Activated T-cell treated with anti-CD3 and anti-CD28 coated beads, Interleukin-2, amount 50 U/mL, for 4 hours (primary cell): ENCODE measurements at regions not wholly inside any gene's neighbourhood (a gene's known extent, or its start where the extent isn't known, plus 50 kb on each side); places are given as distances from the start of the nearest gene placed in this dataset.
"Not testable (repeated sequence)": the region's sequence is repeated elsewhere in the genome, so short reads cannot be mapped to it uniquely, and the experiment has no call there.

Experiments used
- ATAC-seq, 2 donors: fragments of 200-7000 bp; cut with Tn5 transposase; one replicate each; pipeline ENCODE4 v1.10.0; 2021
- DNase-seq: peaks from one replicate; pipeline ENCODE4 v3.0.0-alpha.2; 2020
- H3K27me3 Mint-ChIP-seq: one replicate; pipeline ENCODE4 v1.8.0; 2021; ENCODE audit warnings: low read depth, mixed read lengths
- H3K36me3 Mint-ChIP-seq: one replicate; pipeline ENCODE4 v1.8.0; 2022; ENCODE audit warnings: mixed read lengths; ENCODE audit not compliant: insufficient read depth
- H3K4me1 Mint-ChIP-seq: one replicate; pipeline ENCODE4 v1.8.0; 2021; ENCODE audit warnings: low read depth, mixed read lengths
- H3K4me3 Mint-ChIP-seq: one replicate; pipeline ENCODE4 v1.8.0; 2021; ENCODE audit warnings: mild to moderate bottlenecking, moderate library complexity, mixed read lengths
- H3K9me3 Mint-ChIP-seq: one replicate; pipeline ENCODE4 v1.8.0; 2021; ENCODE audit warnings: mixed read lengths

GRCh38 chr6:81608776-81609175 lies 143.7 kb downstream of the TENT5A start:
- Mint-ChIP-seq H3K36me3 (no peaks in the 10 kb centered on the region), H3K4me3 (no peak overlapping the region), H3K27me3 (no peaks in the 10 kb centered on the region), H3K9me3 (no peaks in the 10 kb centered on the region), H3K4me1 (no peaks in the 10 kb centered on the region)
- no peak for DNase-seq
- ATAC-seq, result no peak

- no peaks in the 10 kb centered on the region for H3K27me3 Mint-ChIP-seq
- no peak for ATAC-seq
- H3K36me3 Mint-ChIP-seq, result no peaks in the 10 kb centered on the region
- no peak overlapping the region for H3K4me3 Mint-ChIP-seq
- DNase-seq, result no peak
- H3K4me1 Mint-ChIP-seq, result no peaks in the 10 kb centered on the region
- H3K9me3 Mint-ChIP-seq, result peaks cover 3% of the 10 kb centered on the region
Measured at GRCh38 chr6:81606965-81607381, 145.5 kb downstream of the TENT5A start.

- Mint-ChIP-seq H3K9me3 (peaks cover 3% of the 10 kb centered on the region), H3K36me3 (no peaks in the 10 kb centered on the region), H3K27me3 (no peaks in the 10 kb centered on the region), H3K4me1 (no peaks in the 10 kb centered on the region), H3K4me3 (no peak overlapping the region)
- DNase-seq, result no peak
- ATAC-seq, result no peak
Measured at GRCh38 chr6:81605526-81605925, 147.0 kb downstream of the TENT5A start.

GRCh38 chr6:81601918-81602317 lies 150.6 kb downstream of the TENT5A start:
- Mint-ChIP-seq H3K4me1 (no peaks in the 10 kb centered on the region), H3K27me3 (no peaks in the 10 kb centered on the region), H3K4me3 (no peak overlapping the region), H3K36me3 (no peaks in the 10 kb centered on the region), H3K9me3 (peaks cover 3% of the 10 kb centered on the region)
- DNase-seq, result no peak
- ATAC-seq, result no peak

- not testable (repeated sequence) for DNase-seq, H3K4me3 Mint-ChIP-seq, H3K36me3 Mint-ChIP-seq, H3K27me3 Mint-ChIP-seq, H3K4me1 Mint-ChIP-seq, H3K9me3 Mint-ChIP-seq, ATAC-seq
Measured at GRCh38 chr6:81600488-81600887, 152.0 kb downstream of the TENT5A start.

- Mint-ChIP-seq H3K4me1 (no peaks in the 10 kb centered on the region), H3K9me3 (no peaks in the 10 kb centered on the region), H3K27me3 (no peaks in the 10 kb centered on the region), H3K4me3 (no peak overlapping the region), H3K36me3 (no peaks in the 10 kb centered on the region)
- ATAC-seq (no peak), DNase-seq (no peak)
Measured at GRCh38 chr6:81594501-81594900, 158.0 kb downstream of the TENT5A start.

GRCh38 chr6:81590314-81590691 lies 162.2 kb downstream of the TENT5A start:
- Mint-ChIP-seq H3K27me3 (no peaks in the 10 kb centered on the region), H3K4me3 (no peak overlapping the region), H3K36me3 (no peaks in the 10 kb centered on the region), H3K9me3 (no peaks in the 10 kb centered on the region), H3K4me1 (no peaks in the 10 kb centered on the region)
- no peak for ATAC-seq
- DNase-seq, result no peak

- DNase-seq (no peak), ATAC-seq (no peak)
- peaks cover 2% of the 10 kb centered on the region for H3K9me3 Mint-ChIP-seq
- no peak overlapping the region for H3K4me3 Mint-ChIP-seq
- H3K27me3 Mint-ChIP-seq, result no peaks in the 10 kb centered on the region
- H3K36me3 Mint-ChIP-seq, result no peaks in the 10 kb centered on the region
- H3K4me1 Mint-ChIP-seq, result no peaks in the 10 kb centered on the region
Measured at GRCh38 chr6:81589465-81590313, 162.8 kb downstream of the TENT5A start.

- ATAC-seq, H3K36me3 Mint-ChIP-seq, H3K4me3 Mint-ChIP-seq, H3K27me3 Mint-ChIP-seq, H3K4me1 Mint-ChIP-seq, DNase-seq: not testable (repeated sequence)
- peaks cover 11% of the 10 kb centered on the region for H3K9me3 Mint-ChIP-seq
Measured at GRCh38 chr6:81585686-81586085, 166.8 kb downstream of the TENT5A start.

GRCh38 chr6:81584156-81584555 lies 168.3 kb downstream of the TENT5A start:
- H3K27me3 Mint-ChIP-seq, ATAC-seq, DNase-seq, H3K4me3 Mint-ChIP-seq, H3K36me3 Mint-ChIP-seq, H3K4me1 Mint-ChIP-seq: not testable (repeated sequence)
- peaks cover 11% of the 10 kb centered on the region for H3K9me3 Mint-ChIP-seq

GRCh38 chr6:81575442-81575841 lies 177.0 kb downstream of the TENT5A start:
- Mint-ChIP-seq H3K9me3 (peaks cover 3% of the 10 kb centered on the region), H3K36me3 (no peaks in the 10 kb centered on the region), H3K4me3 (no peak overlapping the region), H3K27me3 (no peaks in the 10 kb centered on the region), H3K4me1 (no peaks in the 10 kb centered on the region)
- ATAC-seq (no peak), DNase-seq (no peak)

GRCh38 chr6:81572020-81572419 lies 180.5 kb downstream of the TENT5A start:
- DNase-seq (no peak), ATAC-seq (no peak)
- no peak overlapping the region for H3K4me3 Mint-ChIP-seq
- no peaks in the 10 kb centered on the region for H3K4me1 Mint-ChIP-seq
- H3K36me3 Mint-ChIP-seq, result no peaks in the 10 kb centered on the region
- peaks cover 10% of the 10 kb centered on the region for H3K9me3 Mint-ChIP-seq
- H3K27me3 Mint-ChIP-seq, result no peaks in the 10 kb centered on the region

- H3K27me3 Mint-ChIP-seq, result no peaks in the 10 kb centered on the region
- DNase-seq, result no peak
- H3K4me1 Mint-ChIP-seq, result no peaks in the 10 kb centered on the region
- H3K36me3 Mint-ChIP-seq, result no peaks in the 10 kb centered on the region
- ATAC-seq, result no peak
- peaks cover 7% of the 10 kb centered on the region for H3K9me3 Mint-ChIP-seq
- H3K4me3 Mint-ChIP-seq, result no peak overlapping the region
Measured at GRCh38 chr6:81570681-81571080, 181.8 kb downstream of the TENT5A start.

GRCh38 chr6:81568973-81569372 lies 183.5 kb downstream of the TENT5A start:
- Mint-ChIP-seq H3K4me1 (no peaks in the 10 kb centered on the region), H3K9me3 (peaks cover 7% of the 10 kb centered on the region), H3K36me3 (no peaks in the 10 kb centered on the region), H3K4me3 (no peak overlapping the region), H3K27me3 (no peaks in the 10 kb centered on the region)
- DNase-seq (no peak), ATAC-seq (no peak)

GRCh38 chr6:81565071-81565470 lies 187.4 kb downstream of the TENT5A start:
- ATAC-seq (no peak), DNase-seq (no peak)
- H3K4me3 Mint-ChIP-seq, result no peak overlapping the region
- peaks cover 11% of the 10 kb centered on the region for H3K9me3 Mint-ChIP-seq
- no peaks in the 10 kb centered on the region for H3K27me3 Mint-ChIP-seq
- no peaks in the 10 kb centered on the region for H3K4me1 Mint-ChIP-seq
- H3K36me3 Mint-ChIP-seq, result no peaks in the 10 kb centered on the region
